NCI-H1048 (cell line): ENCODE measurements at regions not wholly inside any gene's neighbourhood (a gene's known extent, or its start where the extent isn't known, plus 50 kb on each side); places are given as distances from the start of the nearest gene placed in this dataset.

Experiments
- DNase-seq: peaks from one replicate; lab custom pipeline; 2025; lab: John Stamatoyannopoulos, UW

DNA sequence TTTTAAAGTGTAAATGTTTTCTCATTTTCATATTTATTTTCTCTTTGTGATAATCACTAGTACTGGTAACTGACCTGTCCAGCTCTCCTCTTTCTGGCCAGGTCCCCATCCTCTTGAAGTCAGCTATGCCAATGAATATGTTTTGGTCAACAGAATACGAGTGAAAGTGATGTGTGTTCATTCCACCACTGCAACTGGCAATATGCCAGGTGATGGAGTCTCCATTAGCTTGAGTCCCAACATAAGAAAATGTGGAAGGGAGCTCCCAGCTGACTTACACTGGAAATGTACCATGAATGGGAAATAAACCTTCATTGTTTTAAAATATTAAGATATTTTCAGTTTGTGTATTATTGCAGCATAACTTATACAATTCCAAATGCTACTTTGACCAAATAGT lies 75.8 kb downstream of the CCDC34 start:
- no peak for DNase-seq

DNA sequence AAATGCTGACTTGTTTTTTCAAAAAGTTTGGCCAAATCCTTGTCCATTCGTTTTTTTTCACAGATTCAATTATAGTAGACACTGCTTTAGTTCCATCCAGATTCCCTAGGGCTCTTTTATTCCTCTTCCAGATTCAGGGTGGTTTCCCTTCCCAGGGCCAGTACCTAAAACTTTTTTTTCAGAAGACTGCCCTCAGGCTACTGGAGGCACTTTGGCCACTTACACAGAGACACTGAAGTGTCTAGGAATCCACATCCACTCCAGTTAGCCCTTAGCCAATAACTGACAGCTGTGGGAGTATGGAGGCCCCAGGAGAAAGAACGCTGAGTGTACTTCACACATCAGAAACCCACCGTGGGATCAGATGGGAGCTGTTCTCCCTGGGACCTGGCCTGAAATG lies 77.3 kb downstream of the CCDC34 start:
- DNase-seq = no peak

DNA sequence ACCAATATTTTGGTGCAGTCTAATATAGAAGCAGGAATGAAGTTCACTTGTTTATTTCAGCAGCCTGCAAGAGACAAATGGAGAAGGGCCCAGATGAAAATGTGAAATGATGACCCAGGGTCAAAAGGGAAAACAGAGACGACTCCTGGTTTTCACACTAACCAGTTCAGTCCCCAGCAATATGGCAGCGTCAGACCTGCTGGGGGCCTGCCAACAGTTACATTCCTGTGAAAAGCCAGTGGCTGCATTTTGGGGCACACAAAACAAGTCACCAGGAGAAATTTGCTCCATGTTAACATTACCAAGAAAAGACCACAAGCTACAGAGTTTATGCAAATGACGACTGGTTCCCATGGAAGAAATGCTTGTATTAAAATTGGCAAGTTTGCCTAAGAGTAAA lies 80.2 kb downstream of the CCDC34 start:
- no peak for DNase-seq

DNA sequence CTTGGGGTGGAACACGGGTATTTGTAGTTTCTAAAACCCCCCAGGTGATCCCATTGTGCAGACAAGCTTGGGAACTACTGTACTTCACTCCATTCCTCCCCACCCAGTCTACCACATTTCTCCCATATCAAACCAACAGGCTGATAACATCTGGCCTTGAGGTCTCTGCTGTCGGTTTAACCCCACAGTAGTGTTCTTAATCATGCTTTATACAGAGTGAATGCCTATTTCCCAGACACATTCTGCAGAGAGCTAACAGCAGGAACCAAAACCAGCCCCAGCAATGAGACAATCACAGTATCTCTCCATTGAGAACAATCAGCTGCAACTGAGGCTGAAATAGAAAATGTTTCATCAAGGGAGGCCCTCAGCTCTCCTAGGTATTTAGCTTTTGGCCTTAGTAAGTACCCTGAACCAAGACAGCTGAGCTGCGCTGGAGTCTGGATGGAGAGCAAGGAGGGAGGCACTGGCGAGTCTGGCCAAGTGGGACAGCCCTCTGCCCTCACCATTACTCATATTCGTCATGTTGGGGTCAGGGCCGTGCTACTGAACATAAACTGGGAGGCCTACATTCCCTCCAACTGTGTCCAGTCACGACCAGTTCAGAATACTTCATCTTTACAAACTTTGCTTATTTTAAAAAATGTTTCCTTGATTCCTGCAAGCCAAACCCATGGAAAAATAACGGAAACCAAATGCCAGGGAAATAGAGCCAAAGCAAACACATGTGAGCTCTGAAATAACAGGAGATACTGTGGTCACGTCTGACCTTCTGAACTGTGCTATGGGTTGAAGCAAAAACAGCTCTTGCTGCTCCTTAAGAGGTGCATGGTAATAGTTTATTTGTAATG lies 81.0 kb downstream of the CCDC34 start:
- DNase-seq = no peak

DNA sequence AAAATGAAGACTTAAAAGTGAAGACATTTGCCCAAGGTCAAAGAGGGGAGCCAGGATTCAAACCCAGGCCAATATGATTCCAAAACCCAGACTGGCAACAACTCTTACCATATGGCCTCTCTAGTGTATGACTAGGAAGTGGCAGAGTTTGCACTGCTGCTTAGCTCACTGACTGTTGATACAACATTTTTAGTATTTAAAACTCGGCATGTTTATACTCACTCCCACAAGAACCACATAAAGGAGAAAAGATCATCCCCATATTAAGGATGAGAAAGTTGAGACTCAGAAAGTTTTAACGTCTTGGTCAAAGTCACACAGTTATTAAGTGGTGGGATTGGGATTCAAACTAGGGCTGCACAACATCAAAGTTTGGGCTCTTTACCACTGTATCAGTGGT lies 81.7 kb downstream of the CCDC34 start:
- DNase-seq = no peak

DNA sequence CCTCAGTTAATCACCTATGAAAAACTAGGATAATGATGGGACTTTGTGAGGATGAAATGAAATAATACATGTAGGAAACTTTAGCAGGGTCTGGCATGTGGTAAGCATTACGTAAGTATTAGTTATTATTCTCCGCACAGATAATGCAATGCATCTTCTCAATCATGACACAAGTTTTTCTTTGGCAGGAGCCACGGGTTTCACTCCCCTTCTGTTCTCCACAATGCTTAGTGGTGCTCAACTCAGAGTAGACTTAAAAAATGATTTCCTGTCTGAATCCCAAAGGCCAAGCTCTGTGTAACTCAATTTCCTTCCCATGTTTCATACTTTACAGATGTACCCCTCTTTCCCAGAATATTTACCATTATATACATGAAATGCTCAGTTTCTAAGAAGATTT lies 82.9 kb downstream of the CCDC34 start:
- no peak for DNase-seq

DNA sequence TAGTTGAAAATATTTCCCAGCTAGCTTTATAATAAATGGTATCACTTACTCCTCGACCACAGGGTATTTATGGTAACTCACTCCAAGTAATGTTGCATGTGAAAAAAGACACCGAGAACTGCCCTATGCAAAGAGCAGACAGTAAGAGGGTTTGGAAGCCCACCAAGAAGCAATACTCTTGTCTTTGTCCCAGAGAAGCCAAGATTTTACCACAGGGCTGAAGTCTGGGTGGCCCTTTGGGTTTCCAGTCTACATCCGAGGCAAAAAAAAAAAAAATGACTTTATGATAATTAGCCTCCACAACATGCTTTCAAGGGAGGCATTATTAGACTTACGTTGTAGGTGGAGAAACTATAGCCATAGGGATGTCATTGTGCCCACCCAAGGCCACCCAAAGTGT lies 83.6 kb downstream of the CCDC34 start:
- DNase-seq = no peak

DNA sequence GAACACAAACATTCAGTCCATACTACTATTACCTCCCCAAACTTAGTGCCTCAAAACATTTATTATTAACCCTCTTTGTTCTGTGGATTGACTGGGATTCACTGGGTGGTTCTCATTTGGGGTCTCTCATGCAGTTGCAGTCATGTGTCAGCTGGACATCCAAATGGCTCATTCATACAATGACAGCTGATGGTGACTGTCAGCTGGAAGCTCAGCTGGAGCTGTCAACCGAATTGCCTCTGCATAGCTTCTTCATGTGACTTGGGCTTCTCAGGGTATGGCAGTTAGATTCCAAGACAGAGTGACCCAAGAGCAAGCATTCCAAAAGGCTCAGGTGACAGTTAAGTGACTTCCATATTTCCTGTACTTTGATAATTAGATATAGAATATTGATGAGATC lies 85.2 kb downstream of the CCDC34 start:
- DNase-seq = no peak

DNA sequence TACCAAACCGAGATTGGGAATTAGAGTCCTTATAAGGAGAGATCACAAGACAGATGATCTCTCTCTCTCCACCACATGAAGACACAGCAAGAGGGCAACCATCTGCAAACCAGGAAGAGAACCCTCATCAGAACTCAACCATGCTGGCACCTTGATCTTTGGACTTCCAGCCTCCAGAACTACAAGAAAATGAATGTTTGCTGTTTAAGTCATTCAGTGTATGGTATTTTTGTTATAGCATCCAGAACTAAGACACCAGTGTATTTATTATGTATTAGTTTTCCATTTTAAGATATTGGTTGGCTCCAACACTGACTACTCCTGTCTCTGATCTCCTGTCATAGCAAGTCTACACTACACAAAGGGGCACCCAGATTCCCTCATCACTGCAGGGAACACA lies 86.9 kb downstream of the CCDC34 start:
- no peak for DNase-seq

DNA sequence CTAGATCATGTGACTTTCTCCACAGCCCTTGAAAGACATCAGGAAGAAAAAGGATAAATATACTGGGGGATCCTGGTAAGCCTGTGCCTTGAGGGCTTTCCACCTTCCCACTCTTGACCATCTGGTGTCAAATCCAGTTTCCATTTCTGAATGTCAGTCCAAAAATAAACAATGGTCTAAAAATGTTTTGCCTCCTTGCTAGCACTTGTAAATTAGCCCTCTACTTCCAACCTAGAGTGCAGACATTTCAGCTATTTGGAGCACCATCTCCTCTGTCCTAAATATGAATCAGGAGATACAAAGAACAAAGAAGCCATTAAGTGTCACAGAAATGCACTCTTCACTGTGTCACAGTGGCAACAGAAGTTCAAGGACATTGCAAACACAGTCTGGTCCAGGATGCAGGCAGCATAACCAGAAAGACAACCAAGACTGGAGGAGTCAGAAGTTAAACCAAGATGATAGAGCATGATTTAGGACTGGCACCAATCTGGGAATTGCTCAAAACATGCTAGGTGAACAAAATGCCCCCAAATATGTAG lies 88.1 kb downstream of the CCDC34 start:
- no peak for DNase-seq

DNA sequence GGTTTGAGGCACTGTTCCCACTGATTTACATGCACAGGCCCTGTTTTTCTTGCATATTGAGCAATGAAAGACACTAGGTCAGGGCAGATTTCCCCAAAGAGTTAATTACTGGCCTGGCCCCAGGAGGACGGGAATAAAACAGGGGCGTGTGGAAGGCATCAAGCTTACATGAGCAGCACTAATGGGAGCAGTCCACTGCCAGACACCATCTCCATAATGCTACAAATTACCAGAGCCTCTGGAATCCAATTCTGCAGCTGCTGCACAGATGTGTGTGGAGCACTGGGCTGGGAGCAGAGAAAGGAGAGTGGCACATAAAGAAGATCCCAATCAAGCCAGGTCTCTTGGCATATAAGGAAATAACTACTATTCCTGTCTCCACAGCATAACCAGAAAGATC lies 96.9 kb downstream of the CCDC34 start:
- no peak for DNase-seq

DNA sequence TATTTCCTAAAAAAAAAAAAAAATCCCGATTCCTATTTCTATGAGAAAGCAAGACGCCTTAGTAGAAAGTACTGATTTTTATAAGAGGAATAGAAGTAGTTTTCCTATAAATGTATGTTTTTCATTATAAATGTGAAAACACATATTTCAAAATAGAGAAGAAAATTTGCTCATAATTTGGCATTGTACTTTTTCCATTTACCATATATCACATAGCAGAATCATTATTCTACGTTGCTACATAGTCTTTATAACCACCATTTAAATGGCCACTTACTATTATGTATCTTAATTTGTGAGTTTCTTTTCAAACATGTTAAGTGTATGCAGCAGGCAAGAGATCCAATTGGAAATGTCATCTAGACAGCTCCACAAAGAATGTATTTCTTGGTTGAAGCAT lies 99.0 kb downstream of the CCDC34 start:
- DNase-seq = no peak

DNA sequence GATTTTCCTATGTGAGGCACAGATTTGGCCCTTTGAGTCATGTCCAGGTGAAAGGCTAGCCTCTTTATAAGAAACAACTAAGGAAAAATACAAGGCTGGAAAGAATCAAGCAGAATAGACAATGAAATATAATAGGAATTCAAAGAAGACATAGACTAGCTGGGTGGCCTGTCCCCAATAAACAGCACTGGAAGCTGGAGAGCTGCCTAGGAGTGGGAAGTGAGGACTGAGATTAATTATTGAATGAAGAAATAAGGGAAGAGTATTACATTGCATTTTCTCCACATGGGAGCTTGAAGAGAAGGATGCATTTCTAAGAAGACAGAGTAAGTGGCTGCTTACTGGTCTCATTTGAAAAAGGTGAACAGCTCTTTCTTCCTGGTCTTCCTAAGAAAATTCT lies 100.0 kb downstream of the CCDC34 start:
- no peak for DNase-seq

DNA sequence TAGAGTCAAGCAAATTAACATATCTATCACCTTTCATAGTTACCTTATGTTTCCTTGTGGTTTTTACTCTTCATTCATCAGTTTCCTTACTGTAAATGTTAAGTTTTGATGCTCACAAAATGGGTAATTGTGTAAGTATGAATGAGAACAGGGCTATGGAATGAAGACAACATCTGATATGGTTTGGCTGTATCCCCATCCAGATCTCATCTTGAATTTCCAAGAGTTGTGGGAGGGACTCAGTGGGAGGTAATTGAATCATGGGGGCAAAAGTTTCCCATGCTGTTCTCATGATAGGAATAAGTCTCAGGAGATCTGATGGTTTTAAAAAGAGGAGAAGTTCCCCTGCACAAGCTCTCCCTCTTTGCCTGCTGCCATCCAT lies 107.6 kb downstream of the CCDC34 start:
- no peak for DNase-seq

DNA sequence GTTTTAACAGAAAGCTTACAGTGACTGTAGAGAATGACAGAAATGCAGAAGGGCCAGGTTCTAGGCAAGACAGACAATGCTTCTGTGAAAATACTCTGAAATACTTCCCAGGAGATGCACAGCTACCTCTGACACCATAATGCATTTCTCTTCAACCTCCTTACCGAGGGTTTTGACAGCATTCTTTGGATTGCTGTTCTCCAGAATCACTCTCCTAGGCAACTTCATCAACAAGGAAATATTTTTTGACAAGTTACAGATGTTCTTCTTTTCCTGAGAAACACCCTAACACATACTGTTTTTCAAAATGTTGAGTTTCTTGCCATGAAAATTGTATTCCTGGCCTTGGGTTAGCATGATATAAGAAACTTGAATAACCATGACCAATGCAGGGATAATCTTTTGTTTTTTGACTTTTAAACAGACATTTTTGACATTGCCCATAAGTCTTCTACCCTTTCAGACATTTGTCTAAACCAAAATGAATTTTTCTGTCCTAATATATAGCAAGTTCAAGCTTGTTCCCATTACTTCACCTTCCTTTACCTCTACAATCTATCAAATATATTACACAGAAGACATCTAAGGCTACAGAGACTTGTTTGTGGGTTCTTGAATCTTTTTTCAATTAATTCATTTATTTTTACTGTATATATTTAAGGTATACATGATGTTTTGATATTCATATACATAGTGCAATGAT lies 108.1 kb downstream of the CCDC34 start:
- no peak for DNase-seq

DNA sequence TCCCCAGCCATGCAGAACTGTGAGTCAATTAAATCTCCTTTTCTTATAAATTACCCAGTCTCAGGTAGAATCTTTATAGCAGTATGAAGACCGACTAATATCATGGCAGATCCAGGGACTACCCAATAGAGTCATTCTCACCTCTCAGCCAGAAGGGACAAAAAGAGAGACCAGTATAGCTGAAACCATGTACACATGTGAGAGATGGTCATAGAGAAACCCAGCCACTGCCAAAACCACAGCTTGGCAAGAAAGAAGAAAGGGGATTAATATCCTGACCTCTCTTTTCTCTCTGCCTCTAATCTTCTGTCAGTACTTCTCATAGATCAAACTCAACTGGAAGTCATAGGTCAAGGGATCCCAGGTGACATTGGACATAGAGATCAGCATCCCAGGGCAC lies 109.8 kb downstream of the CCDC34 start:
- no peak for DNase-seq

DNA sequence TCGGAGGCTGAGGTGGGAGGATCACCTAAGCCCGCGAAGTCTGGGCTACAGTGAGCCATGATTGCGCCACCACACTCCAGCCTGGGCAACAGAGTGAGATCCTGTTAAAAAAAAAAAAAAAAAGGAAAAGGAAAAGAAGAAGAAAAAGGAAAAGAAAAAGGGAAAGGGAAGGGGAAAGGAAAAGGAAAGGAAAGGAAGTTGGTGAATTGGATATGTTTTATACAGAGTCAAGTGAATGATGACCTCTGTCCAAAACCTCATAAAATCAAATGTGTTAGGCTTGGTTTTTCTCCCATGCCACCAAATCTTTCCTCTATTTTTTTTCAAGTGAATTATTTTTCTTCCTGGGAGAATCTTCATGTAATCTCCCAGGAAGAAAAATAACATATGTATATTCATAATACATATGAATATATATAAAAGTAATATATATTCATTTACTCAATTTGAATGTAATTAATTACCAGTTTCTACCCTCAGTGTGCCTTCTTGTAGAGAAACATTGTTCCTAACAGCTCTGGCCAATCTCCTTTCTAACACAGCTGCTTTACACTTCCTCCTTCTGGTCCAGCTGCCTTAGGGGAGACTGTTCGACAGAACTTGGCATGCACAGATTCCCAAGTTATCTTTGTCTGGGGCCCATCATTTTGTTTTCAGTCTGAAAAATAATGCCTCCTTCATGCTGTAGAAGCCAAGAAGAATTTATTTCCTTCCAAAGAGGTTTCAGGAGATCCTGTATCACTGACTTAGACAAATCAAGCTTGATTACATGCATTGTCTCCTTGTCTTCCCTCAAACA lies 111.9 kb downstream of the CCDC34 start:
- DNase-seq = no peak

DNA sequence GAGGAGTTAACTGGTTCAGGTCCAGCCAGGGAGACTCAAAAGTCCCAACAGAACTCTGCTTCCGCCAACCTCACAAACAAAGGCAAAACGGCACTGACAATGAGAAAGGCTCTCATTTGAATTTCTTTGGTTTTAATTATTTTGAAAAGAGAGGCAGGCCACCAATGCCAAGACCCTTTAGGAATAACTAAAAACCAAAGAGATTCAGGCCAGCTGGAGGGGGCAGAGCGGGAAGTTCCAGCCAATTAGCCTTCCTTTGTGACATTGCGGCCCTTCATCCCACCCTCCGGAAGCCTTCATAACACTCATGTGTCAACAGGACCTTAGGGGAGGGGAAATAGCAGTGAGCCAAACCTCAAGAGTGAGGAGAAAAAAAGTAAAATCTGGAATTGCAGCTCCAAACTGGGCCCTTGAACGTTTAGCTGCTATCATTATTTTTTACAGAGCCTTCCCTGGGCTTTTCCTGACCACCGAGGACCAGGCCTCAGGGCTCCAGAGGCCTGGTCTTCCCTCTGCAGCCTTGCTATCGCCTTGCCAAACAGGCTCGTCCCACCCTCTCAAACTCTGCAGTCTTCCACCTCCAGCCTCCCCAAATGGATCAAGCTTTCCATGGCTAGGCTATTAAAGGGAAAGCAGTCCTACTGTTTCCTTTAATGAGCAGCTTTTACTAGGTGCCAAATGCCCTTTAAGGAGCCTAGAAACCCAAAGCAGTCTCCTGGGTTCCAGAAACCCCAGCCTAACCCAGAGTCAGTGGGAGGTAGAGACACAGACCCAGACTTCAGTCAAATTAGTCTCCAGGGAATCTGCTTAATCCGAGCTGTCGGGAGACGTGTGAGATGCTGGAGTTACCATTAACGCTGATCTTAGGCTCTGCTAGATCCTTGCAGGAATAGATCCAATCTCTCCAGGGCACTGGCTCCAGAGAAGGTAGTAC lies 114.2 kb downstream of the CCDC34 start:
- no peak for DNase-seq

DNA sequence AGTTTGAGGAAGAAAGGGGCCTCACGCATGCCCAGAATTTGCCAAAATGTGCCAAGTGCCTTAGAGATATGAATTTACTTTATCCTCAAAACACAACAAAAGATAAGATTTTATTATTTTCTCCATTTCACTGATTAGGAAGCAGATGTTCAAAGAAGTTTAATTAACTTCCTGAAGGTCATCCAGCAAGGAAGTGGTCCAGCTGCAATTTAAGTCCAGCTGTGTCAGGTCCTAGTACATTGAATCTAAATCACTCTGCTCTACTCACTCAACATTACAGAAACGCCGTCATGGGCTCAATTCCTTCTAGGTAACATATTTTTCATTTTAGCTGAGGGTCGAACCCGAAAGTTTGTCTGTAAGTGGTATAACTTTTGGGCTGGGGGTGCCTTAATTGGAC lies 115.4 kb downstream of the CCDC34 start:
- no peak for DNase-seq

DNA sequence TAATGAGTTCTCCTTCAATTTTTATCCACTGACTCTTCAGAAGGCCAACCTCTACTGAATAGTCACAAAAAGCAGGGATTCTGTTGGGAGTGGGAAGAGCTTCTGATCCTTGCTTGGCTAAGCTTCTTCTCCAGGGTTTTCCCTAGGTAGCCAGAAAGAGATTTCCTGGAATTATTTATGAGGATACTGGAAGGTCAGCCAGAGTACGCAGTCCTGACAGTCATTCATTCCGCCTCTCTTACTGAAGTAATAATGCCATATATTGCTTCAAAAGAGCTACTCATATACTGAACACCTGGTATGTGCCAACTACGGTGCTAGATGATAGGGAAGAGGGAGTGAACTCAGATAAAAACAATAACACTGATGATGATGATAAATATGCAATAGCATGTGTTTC lies 116.1 kb downstream of the CCDC34 start:
- DNase-seq = no peak

DNA sequence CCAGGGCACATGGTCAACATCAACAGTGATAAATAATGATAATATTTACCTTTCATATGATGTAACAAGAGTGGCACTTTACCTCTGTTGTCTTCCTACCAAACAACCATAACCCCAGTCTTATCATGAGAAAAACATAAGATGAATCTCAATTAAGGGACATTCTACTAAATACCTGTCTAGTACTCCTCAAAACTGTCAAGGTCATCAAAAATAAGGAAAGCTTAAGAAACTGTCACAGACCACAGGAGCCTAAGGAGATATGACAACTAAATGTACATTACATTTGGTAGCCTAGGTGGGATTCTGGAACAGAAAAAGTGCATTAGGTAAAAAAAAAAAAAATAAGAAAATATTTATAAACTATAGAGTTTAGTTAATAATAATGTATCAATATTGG lies 118.1 kb downstream of the CCDC34 start:
- no peak for DNase-seq

DNA sequence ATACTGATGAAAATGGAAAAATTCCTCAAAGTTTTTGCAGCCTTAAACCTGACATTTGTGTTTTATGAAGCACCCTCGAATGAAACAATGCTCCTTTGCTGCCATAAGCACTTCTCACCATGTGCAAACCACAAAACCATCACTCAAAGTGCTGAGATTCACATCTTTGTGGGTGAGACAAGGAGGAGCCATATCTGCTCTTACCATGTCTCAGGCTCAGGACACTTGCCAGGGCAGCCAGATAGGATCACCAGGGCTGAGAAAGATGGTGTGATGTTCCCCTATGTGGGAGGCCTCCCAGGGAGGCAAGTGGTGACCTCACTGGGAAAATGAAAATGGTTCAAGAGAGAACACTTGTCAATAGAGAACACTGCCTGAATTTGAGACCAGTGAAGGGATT lies 120.4 kb downstream of the CCDC34 start:
- no peak for DNase-seq
